BJ (cell line): ENCODE measurements at regions not wholly inside any gene's neighbourhood (a gene's known extent, or its start where the extent isn't known, plus 50 kb on each side); places are given as distances from the start of the nearest gene placed in this dataset.

Experiments used
- CTCF ChIA-PET: fragments of 350-600 bp; formaldehyde crosslinking; extraction: SDS; loops from one replicate; lab custom pipeline; 2021; ENCODE audit warnings: antibody characterized with exemption, inconsistent platforms; lab: Yijun Ruan, JAX
- POLR2A ChIA-PET: fragments of 300-600 bp; sonication (Branson Sonifier 250); formaldehyde crosslinking; extraction: SDS; loops from one replicate; lab custom pipeline; 2021; ENCODE audit warnings: antibody characterized with exemption; lab: Charles Lee
- DNase-seq: peaks from one replicate; pipeline ENCODE4 v3.0.0-alpha.2; 2011; ENCODE audit warnings: low read depth
- H3K27me3 ChIP-seq: 2 replicates; pipeline ENCODE4 v1.6.0; 2011; ENCODE audit warnings: low read length; ENCODE audit not compliant: control insufficient read depth, insufficient read depth
- H3K36me3 ChIP-seq: 2 replicates; pipeline ENCODE4 v1.5.1; 2011; ENCODE audit warnings: low read length; ENCODE audit not compliant: control insufficient read depth, insufficient read depth
- H3K4me3 ChIP-seq: 2 replicates; pipeline ENCODE4 v1.5.1; 2011; ENCODE audit warnings: low read depth, mild to moderate bottlenecking, control low read depth, low read length
- TF ChIP-seq, protein P1 (sequence below): IDR thresholded peaks from 2 replicates; pipeline ENCODE4 v1.5.1; 2011; ENCODE audit warnings: low read depth, mild to moderate bottlenecking, control low read depth, inconsistent platforms, low read length, moderate library complexity; ENCODE audit not compliant: insufficient read depth

DNA sequence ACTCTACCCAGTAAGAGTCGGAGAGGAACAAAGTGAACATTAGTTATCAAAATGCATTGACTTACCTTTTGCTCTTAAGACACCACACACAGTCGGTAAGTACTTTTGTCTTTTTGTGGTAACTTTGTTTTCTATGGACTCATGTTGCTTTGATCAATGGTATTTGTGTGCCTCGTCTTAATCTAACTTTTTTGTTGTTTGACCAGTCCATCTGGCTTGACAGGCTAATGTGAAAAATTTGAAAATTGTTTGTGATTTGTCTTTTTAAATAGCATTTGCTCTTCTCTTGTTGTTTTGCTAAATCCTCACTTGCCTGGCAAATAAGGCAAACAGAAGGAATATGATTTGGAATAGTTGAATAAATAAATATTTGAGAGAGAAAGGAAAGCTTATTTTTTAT lies 71.4 kb upstream of the CHD1 start:
- Histone ChIP-seq H3K27me3 (no peaks in the 10 kb centered on the region), H3K4me3 (no peak overlapping the region), H3K36me3 (no peaks in the 10 kb centered on the region)
- ChIA-PET POLR2A (no interaction called here), CTCF (no interaction called here)
- TF ChIP-seq, protein P1, sequence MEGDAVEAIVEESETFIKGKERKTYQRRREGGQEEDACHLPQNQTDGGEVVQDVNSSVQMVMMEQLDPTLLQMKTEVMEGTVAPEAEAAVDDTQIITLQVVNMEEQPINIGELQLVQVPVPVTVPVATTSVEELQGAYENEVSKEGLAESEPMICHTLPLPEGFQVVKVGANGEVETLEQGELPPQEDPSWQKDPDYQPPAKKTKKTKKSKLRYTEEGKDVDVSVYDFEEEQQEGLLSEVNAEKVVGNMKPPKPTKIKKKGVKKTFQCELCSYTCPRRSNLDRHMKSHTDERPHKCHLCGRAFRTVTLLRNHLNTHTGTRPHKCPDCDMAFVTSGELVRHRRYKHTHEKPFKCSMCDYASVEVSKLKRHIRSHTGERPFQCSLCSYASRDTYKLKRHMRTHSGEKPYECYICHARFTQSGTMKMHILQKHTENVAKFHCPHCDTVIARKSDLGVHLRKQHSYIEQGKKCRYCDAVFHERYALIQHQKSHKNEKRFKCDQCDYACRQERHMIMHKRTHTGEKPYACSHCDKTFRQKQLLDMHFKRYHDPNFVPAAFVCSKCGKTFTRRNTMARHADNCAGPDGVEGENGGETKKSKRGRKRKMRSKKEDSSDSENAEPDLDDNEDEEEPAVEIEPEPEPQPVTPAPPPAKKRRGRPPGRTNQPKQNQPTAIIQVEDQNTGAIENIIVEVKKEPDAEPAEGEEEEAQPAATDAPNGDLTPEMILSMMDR = no peak
- no peak for DNase-seq

DNA sequence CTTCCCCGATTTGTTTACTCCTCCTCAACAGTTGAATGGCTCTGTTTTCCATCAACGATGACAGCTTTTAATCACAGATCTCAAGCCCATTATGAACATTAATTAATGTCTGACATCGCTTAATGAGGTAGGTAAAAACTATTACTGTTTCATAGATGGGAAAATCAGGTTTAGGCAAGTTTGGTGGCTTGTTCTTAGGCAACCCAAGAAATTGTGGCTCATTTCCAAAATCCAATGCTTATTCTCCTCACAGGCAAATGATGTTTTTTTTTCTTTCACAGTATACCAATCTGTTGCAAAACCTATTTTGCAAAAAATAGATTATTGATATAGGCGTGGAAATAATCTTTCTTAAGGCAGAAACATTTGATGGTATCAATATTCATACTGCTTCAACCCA lies 70.8 kb upstream of the CHD1 start:
- ChIA-PET CTCF (interaction anchor here (1.2 kb wide), 1 partner anchor 62 kb away, joined by 3 read pairs; no protein-coding TSS in a partner anchor), POLR2A (no interaction called here)
- Histone ChIP-seq H3K36me3 (no peaks in the 10 kb centered on the region), H3K27me3 (0 out of 2 replicates have a peak, but pooled peaks cover under 1% of the 10 kb centered on the region), H3K4me3 (no peak overlapping the region)
- TF ChIP-seq, protein P1 = no peak
- DNase-seq = no peak

DNA sequence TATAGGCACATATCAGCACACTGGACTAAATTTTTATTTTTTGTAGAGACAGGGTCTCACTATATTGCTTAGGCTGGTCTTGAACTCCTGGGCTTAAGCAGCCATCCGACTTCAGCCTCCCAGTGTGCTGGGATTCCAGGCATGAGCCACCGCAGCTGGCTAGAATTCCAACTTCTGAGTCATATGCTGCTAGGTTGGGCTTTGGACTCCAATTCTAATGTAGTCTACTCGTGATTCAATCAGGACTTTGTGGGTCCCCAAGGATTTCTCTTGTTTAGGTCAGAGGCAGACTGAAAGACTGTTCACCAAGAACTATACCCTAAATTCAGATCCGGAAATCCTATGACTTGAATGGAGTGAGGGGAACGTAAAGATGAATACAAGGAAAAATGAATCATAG lies 68.2 kb upstream of the CHD1 start:
- ChIA-PET CTCF (no interaction called here), POLR2A (no interaction called here)
- Histone ChIP-seq H3K27me3 (0 out of 2 replicates have a peak, but pooled peaks cover 2% of the 10 kb centered on the region), H3K36me3 (no peaks in the 10 kb centered on the region), H3K4me3 (no peak overlapping the region)
- TF ChIP-seq, protein P1 = no peak
- DNase-seq = no peak

DNA sequence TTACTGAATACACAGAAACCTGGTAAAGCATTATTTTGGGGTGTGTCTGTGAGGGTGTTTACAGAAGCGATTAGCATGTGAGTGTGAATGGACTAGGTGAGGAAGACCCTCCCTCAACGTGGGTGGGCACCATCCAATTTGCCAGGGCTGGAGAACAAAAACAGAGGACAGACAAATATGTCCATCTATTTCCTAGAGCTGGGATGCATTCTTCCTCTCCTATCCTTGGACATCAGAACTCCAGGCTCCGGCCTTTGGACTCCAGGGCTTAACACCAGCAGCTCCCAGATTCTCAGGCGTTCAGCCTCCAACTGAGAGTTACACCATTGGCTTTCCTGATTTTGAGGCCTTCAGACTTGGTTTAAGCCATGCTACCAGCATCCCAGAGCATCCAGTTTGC lies 65.8 kb upstream of the CHD1 start:
- CTCF ChIA-PET = interaction anchor here (1.5 kb wide), 1 partner anchor 12 kb away, joined by 3 read pairs; no protein-coding TSS in a partner anchor

DNA sequence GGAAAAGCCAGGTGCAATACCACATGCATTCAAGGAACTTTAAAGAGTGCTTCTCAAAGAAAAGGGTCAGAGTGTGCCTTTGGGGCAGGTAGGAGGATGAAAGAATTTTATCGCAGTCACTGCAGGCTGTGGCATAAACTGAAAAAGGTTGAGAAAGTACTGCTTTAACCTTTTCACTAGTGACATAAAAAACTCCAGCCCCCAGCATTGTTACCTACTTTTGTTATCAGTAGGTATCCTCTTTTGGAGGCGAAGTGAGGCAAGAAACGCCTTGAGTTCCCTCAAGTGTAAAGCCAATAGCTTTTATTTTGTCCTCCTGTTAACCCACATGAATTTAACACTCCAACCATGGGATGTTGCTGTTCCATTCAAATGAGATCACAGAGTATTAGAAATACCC lies 64.7 kb upstream of the CHD1 start:
- Histone ChIP-seq H3K27me3 (0 out of 2 replicates have a peak, but pooled peaks cover 2% of the 10 kb centered on the region), H3K36me3 (no peaks in the 10 kb centered on the region), H3K4me3 (no peak overlapping the region)
- POLR2A ChIA-PET = no interaction called here
- CTCF ChIA-PET = no interaction called here
- DNase-seq = no peak
- TF ChIP-seq, protein P1 = no peak

More for the DNA sequence above, 65.8 kb upstream of the CHD1 start:
- 0 out of 2 replicates have a peak, but pooled peaks cover 2% of the 10 kb centered on the region for H3K27me3 ChIP-seq
- POLR2A ChIA-PET = no interaction called here
- TF ChIP-seq, protein P1 = no peak
- H3K36me3 ChIP-seq = no peaks in the 10 kb centered on the region
- DNase-seq = no peak
- no peak overlapping the region for H3K4me3 ChIP-seq
